Endometrial microvascular endothelial cells (primary cell): ENCODE measurements at regions not wholly inside any gene's neighbourhood (a gene's known extent, or its start where the extent isn't known, plus 50 kb on each side); places are given as distances from the start of the nearest gene placed in this dataset.

Source experiments
- in situ Hi-C: cut with HindIII; loops from 2 replicates; pipeline ENCODE4 v1.10.0; 2017; ENCODE audit warnings: low sequenced_read_pairs, low pct_unique_long_range_greater_than_20kb; ENCODE audit errors: inconsistent ontology term

- in situ Hi-C loops, result no loop called here
Measured at GRCh38 chr22:49077036-49077393, 750.7 kb downstream of the BRD1 start.

- in situ Hi-C loops, result no loop called here
Measured at GRCh38 chr22:49076300-49077035, 751.2 kb downstream of the BRD1 start.

DNA sequence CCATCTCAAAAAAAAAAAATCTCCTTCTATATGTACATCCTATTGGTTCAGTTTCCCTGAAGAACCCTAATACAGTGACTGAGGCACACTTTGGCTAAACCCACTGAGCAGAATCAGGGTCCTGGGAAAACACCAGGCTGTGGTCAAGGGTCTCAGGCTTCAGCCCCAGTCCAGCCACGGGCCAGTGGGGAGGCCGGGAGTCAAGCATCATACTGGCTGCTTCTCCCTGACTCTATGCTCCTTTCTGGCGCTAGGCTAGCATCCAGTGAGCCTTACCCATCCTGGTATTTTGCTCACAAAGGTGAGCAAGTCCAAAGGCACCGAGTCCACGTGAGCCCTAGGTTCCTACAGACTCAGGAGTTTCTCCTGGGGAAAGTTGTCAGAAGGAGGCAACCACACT lies 752.5 kb downstream of the BRD1 start:
- in situ Hi-C loops, result no loop called here

DNA sequence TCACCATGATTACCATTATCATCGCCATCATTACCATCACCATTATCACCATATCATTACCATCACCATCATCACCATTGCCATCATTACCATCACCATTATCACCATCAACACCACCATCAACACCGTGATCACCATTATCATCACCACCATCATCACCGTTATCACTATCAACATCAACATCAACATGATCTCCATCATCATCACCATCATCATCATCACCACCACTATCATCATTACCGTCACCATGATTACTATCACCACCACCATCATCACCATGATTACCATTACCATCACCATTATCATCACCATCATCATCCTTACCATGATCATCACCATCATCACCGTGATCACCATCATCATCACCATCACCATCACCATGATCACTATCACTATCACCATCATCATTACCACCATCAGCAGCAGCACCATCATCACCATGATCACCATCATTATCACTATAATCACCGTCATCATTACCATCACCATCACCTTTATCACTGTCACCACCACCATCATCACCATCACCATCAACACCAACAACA lies 753.7 kb downstream of the BRD1 start:
- in situ Hi-C loops, result no loop called here

DNA sequence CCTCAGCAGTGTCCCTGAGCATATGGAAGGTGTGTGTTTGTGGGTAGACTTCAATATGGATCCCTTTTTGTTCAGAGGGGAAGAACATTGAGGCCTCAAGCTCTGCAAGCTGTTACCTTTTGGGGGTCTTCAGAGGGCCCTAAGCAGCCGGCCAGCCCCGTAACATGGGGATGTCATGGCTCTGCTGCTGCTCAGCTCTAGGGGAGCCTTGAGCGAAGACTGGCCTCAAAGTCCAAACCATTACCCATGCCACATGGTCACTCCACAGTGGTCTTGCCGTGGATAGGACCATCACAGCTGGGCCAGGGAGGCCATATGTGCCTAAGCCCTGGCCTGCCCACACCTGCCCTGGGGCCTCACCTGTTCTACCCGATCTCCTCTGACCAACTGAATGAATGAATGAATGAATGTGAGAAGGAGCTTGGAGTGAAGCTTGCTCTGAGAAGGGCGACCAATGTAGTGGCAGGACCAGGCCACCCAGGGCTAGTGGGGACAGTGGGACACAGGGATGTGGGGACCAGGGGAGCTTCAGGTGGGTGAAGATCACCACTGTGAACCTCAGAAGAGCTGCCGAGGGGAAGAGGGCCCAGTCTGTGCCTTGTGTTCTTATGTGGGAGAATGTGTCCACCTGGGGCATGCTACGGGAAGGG lies 754.6 kb downstream of the BRD1 start:
- in situ Hi-C loops, result no loop called here

GRCh38 chr22:49070501-49070900 lies 757.2 kb downstream of the BRD1 start:
- in situ Hi-C loops, result no loop called here

GRCh38 chr22:49068861-49069500 lies 758.7 kb downstream of the BRD1 start:
- in situ Hi-C loops, result no loop called here

- in situ Hi-C loops, result no loop called here
Measured at GRCh38 chr22:49067504-49067903, 760.2 kb downstream of the BRD1 start.

GRCh38 chr22:49066619-49067018 lies 761.1 kb downstream of the BRD1 start:
- in situ Hi-C loops, result no loop called here

DNA sequence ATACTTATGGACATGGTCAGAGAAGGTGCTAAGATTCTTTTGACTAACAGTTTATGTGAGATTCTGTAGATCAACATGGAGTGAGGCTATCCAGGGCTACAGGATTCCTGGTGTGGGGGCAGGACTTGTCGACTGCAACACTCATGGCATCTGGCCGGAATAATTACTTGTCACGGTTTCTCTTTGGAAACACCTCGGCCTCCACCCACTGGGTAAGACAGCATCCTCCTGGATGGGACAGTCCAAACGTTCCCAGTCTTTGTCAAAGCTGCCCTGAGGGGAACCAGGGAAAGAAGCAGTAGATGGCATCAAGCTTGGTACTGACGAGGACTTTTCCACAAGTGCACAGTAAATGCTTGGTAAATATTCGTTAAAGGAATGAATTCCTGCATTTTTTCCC lies 762.8 kb downstream of the BRD1 start:
- in situ Hi-C loops, result no loop called here

DNA sequence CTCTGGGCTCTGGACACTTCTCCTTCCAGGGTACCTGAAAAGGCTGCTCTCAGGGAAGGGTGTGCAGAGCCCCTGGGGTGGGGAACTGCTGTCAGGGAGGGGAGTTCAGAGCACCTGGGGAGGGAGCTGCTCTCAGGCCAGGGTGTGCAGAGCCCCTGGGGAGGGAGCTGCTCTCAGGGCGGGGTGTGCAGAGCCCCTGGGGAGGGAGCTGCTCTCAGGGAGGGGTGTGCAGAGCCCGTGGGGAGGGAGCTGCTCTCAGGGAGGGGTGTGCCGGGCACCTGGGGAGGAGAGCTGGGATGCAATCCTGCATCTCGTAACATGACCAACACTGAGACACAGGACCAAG lies 764.2 kb downstream of the BRD1 start:
- in situ Hi-C loops, result no loop called here

DNA sequence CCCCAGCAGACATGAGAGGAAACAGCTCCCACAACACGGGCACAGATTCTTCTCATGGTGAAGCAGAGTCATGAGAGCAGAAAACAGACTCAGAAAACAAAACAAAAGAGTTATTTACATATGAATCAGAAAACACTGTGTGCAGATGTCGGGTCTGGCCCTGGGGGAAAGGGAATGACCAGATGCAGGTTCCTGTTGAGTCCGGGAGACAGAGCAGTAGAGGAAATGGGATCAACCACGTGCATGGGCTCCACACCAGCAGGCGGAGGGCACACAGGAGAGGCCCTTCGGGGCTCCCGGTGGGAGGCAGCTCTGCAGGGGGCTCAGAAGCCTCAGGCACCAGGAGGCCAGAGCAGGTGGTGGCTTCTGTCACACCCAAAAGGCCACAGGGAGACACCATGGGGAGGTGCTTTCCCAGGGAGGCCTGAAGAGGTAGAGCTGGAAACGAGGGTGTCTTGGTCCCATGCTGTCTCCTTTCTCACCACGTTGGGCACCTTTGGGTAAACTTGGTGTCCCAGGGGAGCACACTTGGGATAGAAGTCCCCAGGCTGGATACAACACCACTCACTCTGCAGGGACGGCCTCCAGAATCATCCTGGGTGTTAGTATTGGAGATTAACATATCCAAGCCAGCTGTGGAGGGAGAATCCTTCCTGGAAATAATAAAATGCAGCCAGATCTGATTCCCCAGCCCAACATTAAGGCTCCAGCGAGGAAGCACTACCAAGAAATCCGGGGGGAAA lies 764.7 kb downstream of the BRD1 start:
- in situ Hi-C loops, result no loop called here

GRCh38 chr22:49062155-49062801 lies 765.4 kb downstream of the BRD1 start:
- in situ Hi-C loops, result no loop called here

- in situ Hi-C loops, result no loop called here
Measured at GRCh38 chr22:49057910-49058309, 769.8 kb downstream of the BRD1 start.

DNA sequence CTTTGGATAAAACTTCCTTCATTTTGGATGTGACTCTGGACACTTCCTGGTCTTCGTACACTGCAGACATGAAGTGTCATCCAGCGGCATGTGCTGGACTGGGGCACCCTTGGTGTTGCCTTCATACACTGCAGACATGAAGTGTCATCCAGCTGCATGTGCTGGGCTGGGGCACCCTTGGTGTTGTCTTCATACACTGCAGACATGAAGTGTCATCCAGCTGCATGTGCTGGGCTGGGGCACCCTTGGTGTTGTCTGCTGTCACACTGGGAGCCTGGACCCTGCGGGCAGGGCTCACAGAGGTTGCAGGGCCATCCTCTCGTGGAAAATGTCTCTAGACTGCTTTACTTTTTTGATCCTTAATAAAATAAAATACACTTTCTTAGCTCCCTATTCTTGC lies 771.4 kb downstream of the BRD1 start:
- in situ Hi-C loops, result no loop called here

- in situ Hi-C loops, result no loop called here
Measured at GRCh38 chr22:49055406-49055805, 772.3 kb downstream of the BRD1 start.

GRCh38 chr22:49053578-49053977 lies 774.1 kb downstream of the BRD1 start:
- in situ Hi-C loops, result no loop called here

- in situ Hi-C loops, result no loop called here
Measured at GRCh38 chr22:49052560-49052959, 775.1 kb downstream of the BRD1 start.

GRCh38 chr22:49052023-49052538 lies 775.6 kb downstream of the BRD1 start:
- in situ Hi-C loops, result no loop called here
